ACC112 (cell line): ENCODE measurements at regions not wholly inside any gene's neighbourhood (a gene's known extent, or its start where the extent isn't known, plus 50 kb on each side); places are given as distances from the start of the nearest gene placed in this dataset.

Experiments used
- H2AFZ ChIP-seq: fragments of 200-600 bp; sonication (generic); one replicate; pipeline ENCODE4 v1.6.0; 2017; ENCODE audit warnings: antibody characterized with exemption, low read length; ENCODE audit not compliant: unreplicated experiment
- H3K27ac ChIP-seq: fragments of 200-600 bp; sonication (generic); 2 replicates; pipeline ENCODE4 v1.5.1; 2014; ENCODE audit warnings: low read depth, mild to moderate bottlenecking, antibody characterized with exemption, low read length, moderate library complexity
- H3K27me3 ChIP-seq: fragments of 200-600 bp; sonication (generic); 2 replicates; pipeline ENCODE4 v1.6.1; 2014; ENCODE audit warnings: mild to moderate bottlenecking, antibody characterized with exemption, low read length, moderate library complexity, mixed read lengths; ENCODE audit not compliant: insufficient read depth
- H3K36me3 ChIP-seq: fragments of 200-600 bp; sonication (generic); 2 replicates; pipeline ENCODE4 v1.6.1; 2016; ENCODE audit warnings: mild to moderate bottlenecking, antibody characterized with exemption, low read length, moderate library complexity, mixed read lengths; ENCODE audit not compliant: insufficient read depth
- H3K4me1 ChIP-seq: fragments of 200-600 bp; sonication (generic); one replicate; pipeline ENCODE4 v1.6.1; 2016; ENCODE audit warnings: low read length, mixed read lengths; ENCODE audit not compliant: insufficient read depth, unreplicated experiment, control insufficient read depth
- H3K4me3 ChIP-seq: fragments of 200-600 bp; sonication (generic); 2 replicates; pipeline ENCODE4 v1.5.1; 2014; ENCODE audit warnings: mild to moderate bottlenecking, low read depth, low read length
- H3K79me2 ChIP-seq: fragments of 200-600 bp; sonication (generic); one replicate; pipeline ENCODE4 v1.6.0; 2016; ENCODE audit warnings: low read length; ENCODE audit not compliant: control insufficient read depth, unreplicated experiment, insufficient read depth

- no peaks in the 10 kb centered on the region for H3K27me3 ChIP-seq
- no peaks in the 10 kb centered on the region for H3K36me3 ChIP-seq
- H3K27ac ChIP-seq = no peak overlapping the region
- H2AFZ ChIP-seq = no peak overlapping the region
- H3K79me2 ChIP-seq = no peaks in the 10 kb centered on the region
- no peak overlapping the region for H3K4me3 ChIP-seq
- no peaks in the 10 kb centered on the region for H3K4me1 ChIP-seq
Observed at GRCh38 chr12:28933864-28934527, 215.1 kb upstream of the FAR2 start.

GRCh38 chr12:28936221-28936620 lies 212.9 kb upstream of the FAR2 start:
- no peaks in the 10 kb centered on the region for H3K36me3 ChIP-seq
- no peak overlapping the region for H3K27ac ChIP-seq
- H2AFZ ChIP-seq = no peak overlapping the region
- H3K4me1 ChIP-seq = peaks cover 1% of the 10 kb centered on the region
- H3K4me3 ChIP-seq = no peak overlapping the region
- H3K27me3 ChIP-seq = no peaks in the 10 kb centered on the region
- H3K79me2 ChIP-seq = no peaks in the 10 kb centered on the region

- H3K79me2 ChIP-seq = no peaks in the 10 kb centered on the region
- H3K27me3 ChIP-seq = no peaks in the 10 kb centered on the region
- no peak overlapping the region for H2AFZ ChIP-seq
- peaks cover 6% of the 10 kb centered on the region for H3K4me1 ChIP-seq
- no peaks in the 10 kb centered on the region for H3K36me3 ChIP-seq
- no peak overlapping the region for H3K27ac ChIP-seq
- H3K4me3 ChIP-seq = no peak overlapping the region
Observed at GRCh38 chr12:28936711-28937110, 212.4 kb upstream of the FAR2 start.

GRCh38 chr12:28937196-28937595 lies 211.9 kb upstream of the FAR2 start:
- Histone ChIP-seq H2AFZ (no peak overlapping the region), H3K27ac (no peak overlapping the region), H3K4me1 (peaks cover 10% of the 10 kb centered on the region), H3K27me3 (no peaks in the 10 kb centered on the region), H3K79me2 (no peaks in the 10 kb centered on the region), H3K36me3 (no peaks in the 10 kb centered on the region), H3K4me3 (no peak overlapping the region)

- peaks cover 10% of the 10 kb centered on the region for H3K4me1 ChIP-seq
- no peak overlapping the region for H2AFZ ChIP-seq
- H3K36me3 ChIP-seq = no peaks in the 10 kb centered on the region
- no peak overlapping the region for H3K4me3 ChIP-seq
- H3K79me2 ChIP-seq = no peaks in the 10 kb centered on the region
- H3K27me3 ChIP-seq = no peaks in the 10 kb centered on the region
- no peak overlapping the region for H3K27ac ChIP-seq
Observed at GRCh38 chr12:28938056-28938455, 211.0 kb upstream of the FAR2 start.

GRCh38 chr12:28938581-28939235 lies 210.4 kb upstream of the FAR2 start:
- H3K27me3 ChIP-seq = no peaks in the 10 kb centered on the region
- H2AFZ ChIP-seq = no peak overlapping the region

GRCh38 chr12:28939427-28939826 lies 209.7 kb upstream of the FAR2 start:
- no peaks in the 10 kb centered on the region for H3K27me3 ChIP-seq
- H3K4me3 ChIP-seq = no peak overlapping the region
- no peak overlapping the region for H2AFZ ChIP-seq
- peaks cover 10% of the 10 kb centered on the region for H3K4me1 ChIP-seq
- no peaks in the 10 kb centered on the region for H3K79me2 ChIP-seq
- no peaks in the 10 kb centered on the region for H3K36me3 ChIP-seq
- H3K27ac ChIP-seq = no peak overlapping the region

More at GRCh38 chr12:28938581-28939235, 210.4 kb upstream of the FAR2 start:
- Histone ChIP-seq H3K4me1 (peaks cover 10% of the 10 kb centered on the region), H3K4me3 (no peak overlapping the region), H3K79me2 (no peaks in the 10 kb centered on the region), H3K36me3 (no peaks in the 10 kb centered on the region), H3K27ac (no peak overlapping the region)

GRCh38 chr12:28941248-28941647 lies 207.8 kb upstream of the FAR2 start:
- no peaks in the 10 kb centered on the region for H3K27me3 ChIP-seq
- no peaks in the 10 kb centered on the region for H3K36me3 ChIP-seq
- no peak overlapping the region for H3K27ac ChIP-seq
- no peaks in the 10 kb centered on the region for H3K79me2 ChIP-seq
- H3K4me1 ChIP-seq = peaks cover 10% of the 10 kb centered on the region
- H2AFZ ChIP-seq = no peak overlapping the region
- no peak overlapping the region for H3K4me3 ChIP-seq

GRCh38 chr12:28946361-28946760 lies 202.7 kb upstream of the FAR2 start:
- Histone ChIP-seq H3K36me3 (no peaks in the 10 kb centered on the region), H3K79me2 (no peaks in the 10 kb centered on the region), H2AFZ (no peak overlapping the region), H3K4me3 (no peak overlapping the region), H3K27ac (no peak overlapping the region), H3K4me1 (peaks cover 8% of the 10 kb centered on the region), H3K27me3 (no peaks in the 10 kb centered on the region)

- Histone ChIP-seq H3K4me3 (no peak overlapping the region), H3K4me1 (no peaks in the 10 kb centered on the region), H3K79me2 (no peaks in the 10 kb centered on the region), H3K27me3 (no peaks in the 10 kb centered on the region), H2AFZ (no peak overlapping the region), H3K27ac (no peak overlapping the region), H3K36me3 (no peaks in the 10 kb centered on the region)
Observed at GRCh38 chr12:28948685-28949084, 200.4 kb upstream of the FAR2 start.

GRCh38 chr12:28949184-28949583 lies 199.9 kb upstream of the FAR2 start:
- no peak overlapping the region for H2AFZ ChIP-seq
- no peak overlapping the region for H3K27ac ChIP-seq
- no peak overlapping the region for H3K4me3 ChIP-seq
- H3K36me3 ChIP-seq = no peaks in the 10 kb centered on the region
- H3K4me1 ChIP-seq = no peaks in the 10 kb centered on the region
- H3K79me2 ChIP-seq = no peaks in the 10 kb centered on the region
- no peaks in the 10 kb centered on the region for H3K27me3 ChIP-seq
